DND-41 (cell line): ENCODE measurements at regions not wholly inside any gene's neighbourhood (a gene's known extent, or its start where the extent isn't known, plus 50 kb on each side); places are given as distances from the start of the nearest gene placed in this dataset.

Source experiments
- ATAC-seq: fragments of 200-7000 bp; cut with Tn5 transposase; 3 replicates; pipeline ENCODE4 v1.9.1; 2021; ENCODE audit warnings: low read depth; ENCODE audit not compliant: insufficient read depth
- DNase-seq: peaks from one replicate; pipeline ENCODE4 v3.0.0-alpha.2; 2020
- H2AFZ ChIP-seq: 2 replicates; pipeline ENCODE4 v1.6.0; 2012; ENCODE audit warnings: low read depth, low read length
- H3K27ac ChIP-seq: 2 replicates; pipeline ENCODE4 v1.5.1; 2012; ENCODE audit warnings: low read length, inconsistent platforms
- H3K27me3 ChIP-seq: fragments of 200-600 bp; sonication (generic); 2 replicates; pipeline ENCODE4 v1.6.0; 2012; ENCODE audit warnings: low read length, mild to moderate bottlenecking, inconsistent platforms; ENCODE audit not compliant: insufficient read depth, poor library complexity
- H3K36me3 ChIP-seq: 2 replicates; pipeline ENCODE4 v1.5.1; 2012; ENCODE audit warnings: low read length, inconsistent platforms; ENCODE audit not compliant: insufficient read depth
- H3K4me1 ChIP-seq: 2 replicates; pipeline ENCODE4 v1.5.1; 2012; ENCODE audit warnings: mild to moderate bottlenecking, low read length; ENCODE audit not compliant: insufficient read depth
- H3K4me2 ChIP-seq: 2 replicates; pipeline ENCODE4 v1.6.0; 2012; ENCODE audit warnings: mild to moderate bottlenecking, moderate library complexity, low read length, inconsistent platforms; ENCODE audit not compliant: insufficient read depth
- H3K4me3 ChIP-seq, 2 experiments: fragments of 200-600 bp in 1 of 2; shearing (Covaris generic) in 1 of 2; 2 replicates each; pipeline ENCODE4 v1.5.1; 2012 to 2016; ENCODE audit warnings: inconsistent platforms in 2 of 2, low read length in 2 of 2, mild to moderate bottlenecking in 2 of 2, low read depth in 1 of 2, moderate library complexity in 1 of 2
- H3K79me2 ChIP-seq: 2 replicates; pipeline ENCODE4 v1.6.0; 2012; ENCODE audit warnings: low read length, inconsistent platforms; ENCODE audit not compliant: insufficient read depth
- H3K9ac ChIP-seq: 2 replicates; pipeline ENCODE4 v1.6.0; 2012; ENCODE audit warnings: low read depth, mild to moderate bottlenecking, inconsistent platforms, low read length, moderate library complexity
- H3K9me3 ChIP-seq: 2 replicates; pipeline ENCODE4 v1.5.1; 2012; ENCODE audit warnings: low read length, moderate library complexity, mild to moderate bottlenecking, inconsistent platforms; ENCODE audit not compliant: insufficient read depth, severe bottlenecking
- H4K20me1 ChIP-seq: 2 replicates; pipeline ENCODE4 v1.6.0; 2012; ENCODE audit warnings: low read length; ENCODE audit not compliant: insufficient read depth
- CTCF ChIP-seq: IDR thresholded peaks from 2 replicates; pipeline ENCODE4 v1.5.1; 2012; ENCODE audit warnings: borderline replicate concordance, low read length, moderate library complexity, mild to moderate bottlenecking; ENCODE audit not compliant: poor library complexity, severe bottlenecking; ENCODE audit errors: extremely low read depth
- EZH2 ChIP-seq: IDR thresholded peaks from 3 replicates; pipeline ENCODE4 v1.6.1; 2012; ENCODE audit warnings: borderline replicate concordance, low read depth, mild to moderate bottlenecking, moderate library complexity, low read length, inconsistent platforms; ENCODE audit not compliant: severe bottlenecking

- no peaks in the 10 kb centered on the region for H4K20me1 ChIP-seq
- H3K4me3 ChIP-seq, result no peak overlapping the region
- H3K9me3 ChIP-seq, result peaks cover 9% of the 10 kb centered on the region
- no peaks in the 10 kb centered on the region for H3K36me3 ChIP-seq
- no peak overlapping the region for H3K4me2 ChIP-seq
- H3K27me3 ChIP-seq, result no peaks in the 10 kb centered on the region
- TF ChIP-seq CTCF, result no peak
- H3K79me2 ChIP-seq, result no peaks in the 10 kb centered on the region
- ATAC-seq (no peak), DNase-seq (no peak)
- H3K9ac ChIP-seq, result no peak overlapping the region
- H2AFZ ChIP-seq, result no peak overlapping the region
- H3K27ac ChIP-seq, result no peak overlapping the region
- H3K4me1 ChIP-seq, result no peaks in the 10 kb centered on the region
Measured at GRCh38 chr6:91961236-91961635, 1374.4 kb upstream of the MAP3K7 start.

GRCh38 chr6:91941838-91942237, 1355.0 kb upstream of the MAP3K7 start:
- no peak for ATAC-seq
- Histone ChIP-seq H3K9me3 (no peaks in the 10 kb centered on the region), H4K20me1 (no peaks in the 10 kb centered on the region), H3K36me3 (no peaks in the 10 kb centered on the region), H3K27me3 (no peaks in the 10 kb centered on the region), H2AFZ (no peak overlapping the region), H3K9ac (no peak overlapping the region), H3K4me2 (no peak overlapping the region), H3K4me3 (no peak overlapping the region), H3K27ac (no peak overlapping the region), H3K79me2 (no peaks in the 10 kb centered on the region), H3K4me1 (no peaks in the 10 kb centered on the region)
- DNase-seq, result no peak
- no peak for TF ChIP-seq EZH2

GRCh38 chr6:91940801-91941200, 1353.9 kb upstream of the MAP3K7 start:
- DNase-seq, result no peak
- Histone ChIP-seq H3K27ac (no peak overlapping the region), H3K4me2 (no peak overlapping the region), H3K4me1 (no peaks in the 10 kb centered on the region), H3K27me3 (no peaks in the 10 kb centered on the region), H4K20me1 (no peaks in the 10 kb centered on the region), H3K36me3 (no peaks in the 10 kb centered on the region), H3K79me2 (no peaks in the 10 kb centered on the region), H3K9ac (no peak overlapping the region), H2AFZ (no peak overlapping the region), H3K9me3 (no peaks in the 10 kb centered on the region), H3K4me3 (no peak overlapping the region)
- ATAC-seq, result no peak
- TF ChIP-seq CTCF (no peak), EZH2 (no peak)

- TF ChIP-seq EZH2 (no peak), CTCF (no peak)
Measured at GRCh38 chr6:91926827-91927226, 1340.0 kb upstream of the MAP3K7 start.

More at GRCh38 chr6:91926827-91927226, 1340.0 kb upstream of the MAP3K7 start:
- Histone ChIP-seq H3K9ac (no peak overlapping the region), H3K79me2 (no peaks in the 10 kb centered on the region), H2AFZ (no peak overlapping the region), H3K4me2 (no peak overlapping the region), H3K27ac (no peak overlapping the region), H3K27me3 (no peaks in the 10 kb centered on the region), H4K20me1 (no peaks in the 10 kb centered on the region), H3K9me3 (no peaks in the 10 kb centered on the region), H3K4me1 (no peaks in the 10 kb centered on the region), H3K4me3 (no peak overlapping the region), H3K36me3 (no peaks in the 10 kb centered on the region)
- no peak for ATAC-seq
- DNase-seq, result no peak
